CD14-positive monocyte (primary cell): ENCODE measurements at regions not wholly inside any gene's neighbourhood (a gene's known extent, or its start where the extent isn't known, plus 50 kb on each side); places are given as distances from the start of the nearest gene placed in this dataset.

Experiments
- DNase-seq, 3 donors: peaks; one replicate each; pipeline ENCODE4 v3.0.0-alpha.2; 2011 to 2022
- H2AFZ ChIP-seq: 2 replicates; pipeline ENCODE4 v1.6.0; 2012; ENCODE audit warnings: mild to moderate bottlenecking, low read depth, low read length, inconsistent platforms; ENCODE audit not compliant: insufficient read depth, poor library complexity, severe bottlenecking
- H3K27ac ChIP-seq, 2 donors: 1 replicate in 1 of 2; 2 replicates in 1 of 2; pipeline ENCODE4 v1.5.1; 2012 to 2013; ENCODE audit warnings: low read length in 2 of 2, control low read depth in 1 of 2, inconsistent platforms in 1 of 2, low read depth in 1 of 2, mild to moderate bottlenecking in 1 of 2
- H3K27me3 ChIP-seq, 2 donors: one replicate each; pipeline versions ENCODE4 v1.6.0 to v1.6.1; 2011 to 2013; ENCODE audit warnings: low read length in 2 of 2; ENCODE audit not compliant: control insufficient read depth in 2 of 2, insufficient read depth in 2 of 2
- H3K36me3 ChIP-seq, 2 donors: replicated peaks in 1 of 2; 1 replicate in 1 of 2; 2 replicates in 1 of 2; pipeline versions ENCODE4 v1.5.1 to v1.6.1; 2012 to 2013; ENCODE audit warnings: low read length in 2 of 2, control low read depth in 1 of 2, inconsistent platforms in 1 of 2, mild to moderate bottlenecking in 1 of 2; ENCODE audit not compliant: insufficient read depth in 2 of 2, control insufficient read depth in 1 of 2
- H3K4me1 ChIP-seq, 2 donors: 1 replicate in 1 of 2; 2 replicates in 1 of 2; pipeline versions ENCODE4 v1.5.1 to v1.6.1; 2012 to 2013; ENCODE audit warnings: low read length in 2 of 2, control low read depth in 1 of 2, inconsistent platforms in 1 of 2, mild to moderate bottlenecking in 1 of 2, moderate library complexity in 1 of 2; ENCODE audit not compliant: insufficient read depth in 2 of 2, control insufficient read depth in 1 of 2
- H3K4me2 ChIP-seq: replicated peaks from 2 replicates; pipeline ENCODE3; 2012; ENCODE audit warnings: low read length, moderate library complexity, mild to moderate bottlenecking; ENCODE audit not compliant: poor library complexity, severe bottlenecking; ENCODE audit errors: extremely low read depth
- H3K4me3 ChIP-seq, 3 experiments: fragments of 200-600 bp in 1 of 3; sonication (generic) in 1 of 3; replicated peaks in 1 of 3; 1 replicate in 2 of 3; 2 replicates in 1 of 3; pipeline ENCODE4 v1.5.1; 2011 to 2013; ENCODE audit warnings: low read length in 3 of 3, mild to moderate bottlenecking in 3 of 3, control low read depth in 2 of 3, low read depth in 2 of 3, inconsistent platforms in 1 of 3, moderate library complexity in 1 of 3
- H3K79me2 ChIP-seq: 2 replicates; pipeline ENCODE4 v1.6.0; 2012; ENCODE audit warnings: mild to moderate bottlenecking, control low read depth, inconsistent platforms, low read length, moderate library complexity; ENCODE audit not compliant: insufficient read depth
- H3K9ac ChIP-seq: 2 replicates; pipeline ENCODE4 v1.6.0; 2017; ENCODE audit warnings: low read length, mild to moderate bottlenecking; ENCODE audit not compliant: insufficient read depth, poor library complexity, severe bottlenecking
- H3K9me3 ChIP-seq, 2 donors: replicated peaks in 1 of 2; 1 replicate in 1 of 2; 2 replicates in 1 of 2; pipeline versions ENCODE4 v1.5.1 to v1.6.1; 2012 to 2013; ENCODE audit warnings: low read length in 2 of 2, control low read depth in 1 of 2; ENCODE audit not compliant: control insufficient read depth in 1 of 2, insufficient read depth in 1 of 2
- H4K20me1 ChIP-seq: 2 replicates; pipeline ENCODE4 v1.6.0; 2012; ENCODE audit warnings: mild to moderate bottlenecking, low read length, control low read depth, moderate library complexity; ENCODE audit not compliant: insufficient read depth
- H3K27ac Mint-ChIP-seq, 7 donors: one replicate each; pipeline ENCODE4 v1.8.0; 2020; ENCODE audit warnings: mild to moderate bottlenecking in 7 of 7, mixed read lengths in 7 of 7, moderate library complexity in 6 of 7, inconsistent platforms in 2 of 7
- H3K27me3 Mint-ChIP-seq, 3 donors: one replicate each; pipeline ENCODE4 v1.8.0; 2021 to 2022; ENCODE audit warnings: low read depth in 3 of 3, mild to moderate bottlenecking in 3 of 3, mixed read lengths in 3 of 3, moderate library complexity in 3 of 3, inconsistent platforms in 1 of 3
- H3K36me3 Mint-ChIP-seq, 2 donors: one replicate each; pipeline ENCODE4 v1.8.0; 2020; ENCODE audit warnings: mixed read lengths in 2 of 2, inconsistent platforms in 1 of 2, mild to moderate bottlenecking in 1 of 2
- H3K4me1 Mint-ChIP-seq: one replicate; pipeline ENCODE4 v1.8.0; 2020; ENCODE audit warnings: mild to moderate bottlenecking, mixed read lengths
- H3K4me3 Mint-ChIP-seq, 2 donors: one replicate each; pipeline ENCODE4 v1.8.0; 2020; ENCODE audit warnings: mild to moderate bottlenecking in 2 of 2, mixed read lengths in 2 of 2, moderate library complexity in 1 of 2
- H3K9me3 Mint-ChIP-seq, 7 donors: one replicate each; pipeline ENCODE4 v1.8.0; 2020 to 2022; ENCODE audit warnings: mixed read lengths in 7 of 7, mild to moderate bottlenecking in 6 of 7, moderate library complexity in 6 of 7, inconsistent platforms in 2 of 7
- WGBS: methylation state at CpG from one replicate; pipeline ENCODE4 v1.1.5; 2013; ENCODE audit warnings: missing lambda C conversion rate; ENCODE audit not compliant: insufficient coverage; 5-methylcytosine and 5-hydroxymethylcytosine counted together
- intact Hi-C, 2 donors: fragments of 100-400 bp; cut with micrococcal nuclease; formaldehyde crosslinking; loops; one replicate each; pipeline versions ENCODE4 v1.15.0 to v1.15.1; 2023
- TF ChIP-seq, protein P1 (sequence below): fragments of 200-600 bp; IDR thresholded peaks from one replicate; pipeline ENCODE4 v1.8.0; 2022; ENCODE audit warnings: antibody characterized with exemption, mild to moderate bottlenecking

GRCh38 chr4:28774344-28774743 is 1913.7 kb downstream of the STIM2 start:
- TF ChIP-seq, protein P1, sequence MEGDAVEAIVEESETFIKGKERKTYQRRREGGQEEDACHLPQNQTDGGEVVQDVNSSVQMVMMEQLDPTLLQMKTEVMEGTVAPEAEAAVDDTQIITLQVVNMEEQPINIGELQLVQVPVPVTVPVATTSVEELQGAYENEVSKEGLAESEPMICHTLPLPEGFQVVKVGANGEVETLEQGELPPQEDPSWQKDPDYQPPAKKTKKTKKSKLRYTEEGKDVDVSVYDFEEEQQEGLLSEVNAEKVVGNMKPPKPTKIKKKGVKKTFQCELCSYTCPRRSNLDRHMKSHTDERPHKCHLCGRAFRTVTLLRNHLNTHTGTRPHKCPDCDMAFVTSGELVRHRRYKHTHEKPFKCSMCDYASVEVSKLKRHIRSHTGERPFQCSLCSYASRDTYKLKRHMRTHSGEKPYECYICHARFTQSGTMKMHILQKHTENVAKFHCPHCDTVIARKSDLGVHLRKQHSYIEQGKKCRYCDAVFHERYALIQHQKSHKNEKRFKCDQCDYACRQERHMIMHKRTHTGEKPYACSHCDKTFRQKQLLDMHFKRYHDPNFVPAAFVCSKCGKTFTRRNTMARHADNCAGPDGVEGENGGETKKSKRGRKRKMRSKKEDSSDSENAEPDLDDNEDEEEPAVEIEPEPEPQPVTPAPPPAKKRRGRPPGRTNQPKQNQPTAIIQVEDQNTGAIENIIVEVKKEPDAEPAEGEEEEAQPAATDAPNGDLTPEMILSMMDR = no peak
- intact Hi-C loops = no loop called here
- H3K36me3 Mint-ChIP-seq = no peaks in the 10 kb centered on the region

GRCh38 chr4:28776004-28776403 is 1915.4 kb downstream of the STIM2 start:
- Histone ChIP-seq H3K4me3 (no peak overlapping the region), H4K20me1 (no peaks in the 10 kb centered on the region), H3K9me3 (no peaks in the 10 kb centered on the region), H3K27ac (no peak overlapping the region), H3K4me1 (no peaks in the 10 kb centered on the region), H3K4me2 (no peak overlapping the region), H3K27me3 (no peaks in the 10 kb centered on the region), H3K79me2 (no peaks in the 10 kb centered on the region), H3K9ac (no peak overlapping the region), H3K36me3 (no peaks in the 10 kb centered on the region), H2AFZ (no peak overlapping the region)
- DNase-seq = no peak
- TF ChIP-seq, protein P1 = no peak
- WGBS = 100% methylated on average over 1 of the region's 2 CpGs
- Mint-ChIP-seq H3K4me3 (no peak overlapping the region), H3K9me3 (peaks cover 0 to 3% (median 0%) of the 10 kb centered on the region in 7 donors), H3K27me3 (no peaks in the 10 kb centered on the region), H3K27ac (no peak overlapping the region), H3K4me1 (no peaks in the 10 kb centered on the region), H3K36me3 (no peaks in the 10 kb centered on the region)
- intact Hi-C loops = no loop called here

More at GRCh38 chr4:28774344-28774743, 1913.7 kb downstream of the STIM2 start:
- Histone ChIP-seq H3K4me3 (no peak overlapping the region), H3K4me1 (no peaks in the 10 kb centered on the region), H3K36me3 (no peaks in the 10 kb centered on the region), H3K79me2 (no peaks in the 10 kb centered on the region), H3K27ac (no peak overlapping the region), H2AFZ (no peak overlapping the region), H3K9ac (no peak overlapping the region), H3K27me3 (no peaks in the 10 kb centered on the region), H4K20me1 (no peaks in the 10 kb centered on the region), H3K9me3 (no peaks in the 10 kb centered on the region), H3K4me2 (no peak overlapping the region)
- H3K27ac Mint-ChIP-seq = no peak overlapping the region
- H3K4me3 Mint-ChIP-seq = no peak overlapping the region
- no peak for DNase-seq
- no peaks in the 10 kb centered on the region for H3K4me1 Mint-ChIP-seq
- peaks cover 0 to 6% (median 0%) of the 10 kb centered on the region in 7 donors for H3K9me3 Mint-ChIP-seq
- H3K27me3 Mint-ChIP-seq = no peaks in the 10 kb centered on the region
- no CpG with 5 or more reads among the region's 2 CpGs for WGBS
